ENCODE measurements at regions not wholly inside any gene's neighbourhood (a gene's known extent, or its start where the extent isn't known, plus 50 kb on each side); places are given as distances from the start of the nearest gene placed in this dataset.

GRCh38 chr1:56375326-56375804, 204.0 kb downstream of the PLPP3 start:
- Histone ChIP-seq H3K4me1 (ENCODE audit: low read length) (no peaks in the 10 kb centered on the region), H3K9me3 (ENCODE audit: insufficient read depth, low read length) (no peaks in the 10 kb centered on the region), H3K4me2 (ENCODE audit: low read length) (no peak overlapping the region), H3K9ac (ENCODE audit: low read length) (no peak overlapping the region), H3K79me2 (ENCODE audit: low read length) (no peaks in the 10 kb centered on the region), H3K4me3 (ENCODE audit: low read length) (no peak overlapping the region), H4K20me1 (ENCODE audit: insufficient read depth, low read length) (no peaks in the 10 kb centered on the region), H3K36me3 (replicated peaks; ENCODE audit: low read depth, low read length) (no peaks in the 10 kb centered on the region), H3K27ac (ENCODE audit: low read length) (no peak overlapping the region), H2AFZ (ENCODE audit: low read depth, low read length) (no peak overlapping the region), H3K27me3 (ENCODE audit: low read depth, low read length) (0 out of 2 replicates have a peak, but pooled peaks cover 3% of the 10 kb centered on the region)
- TF ChIP-seq, protein P1, sequence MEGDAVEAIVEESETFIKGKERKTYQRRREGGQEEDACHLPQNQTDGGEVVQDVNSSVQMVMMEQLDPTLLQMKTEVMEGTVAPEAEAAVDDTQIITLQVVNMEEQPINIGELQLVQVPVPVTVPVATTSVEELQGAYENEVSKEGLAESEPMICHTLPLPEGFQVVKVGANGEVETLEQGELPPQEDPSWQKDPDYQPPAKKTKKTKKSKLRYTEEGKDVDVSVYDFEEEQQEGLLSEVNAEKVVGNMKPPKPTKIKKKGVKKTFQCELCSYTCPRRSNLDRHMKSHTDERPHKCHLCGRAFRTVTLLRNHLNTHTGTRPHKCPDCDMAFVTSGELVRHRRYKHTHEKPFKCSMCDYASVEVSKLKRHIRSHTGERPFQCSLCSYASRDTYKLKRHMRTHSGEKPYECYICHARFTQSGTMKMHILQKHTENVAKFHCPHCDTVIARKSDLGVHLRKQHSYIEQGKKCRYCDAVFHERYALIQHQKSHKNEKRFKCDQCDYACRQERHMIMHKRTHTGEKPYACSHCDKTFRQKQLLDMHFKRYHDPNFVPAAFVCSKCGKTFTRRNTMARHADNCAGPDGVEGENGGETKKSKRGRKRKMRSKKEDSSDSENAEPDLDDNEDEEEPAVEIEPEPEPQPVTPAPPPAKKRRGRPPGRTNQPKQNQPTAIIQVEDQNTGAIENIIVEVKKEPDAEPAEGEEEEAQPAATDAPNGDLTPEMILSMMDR (IDR thresholded peaks at IDR 0.05; ENCODE audit: low read depth, low read length) = no peak
- no peak for TF ChIP-seq EZH2phosphoT487 (IDR thresholded peaks at IDR 0.05; ENCODE audit: low read depth)

GRCh38 chr1:56374026-56374974, 205.1 kb downstream of the PLPP3 start:
- TF ChIP-seq EZH2phosphoT487 (IDR thresholded peaks at IDR 0.05; ENCODE audit: low read depth) = no peak
- TF ChIP-seq, protein P1 (IDR thresholded peaks at IDR 0.05; ENCODE audit: low read depth, low read length) = no peak
- Histone ChIP-seq H3K9ac (ENCODE audit: low read length) (no peak overlapping the region), H3K9me3 (ENCODE audit: insufficient read depth, low read length) (no peaks in the 10 kb centered on the region), H3K79me2 (ENCODE audit: low read length) (no peaks in the 10 kb centered on the region), H4K20me1 (ENCODE audit: insufficient read depth, low read length) (no peaks in the 10 kb centered on the region), H3K27me3 (ENCODE audit: low read depth, low read length) (0 out of 2 replicates have a peak, but pooled peaks cover 3% of the 10 kb centered on the region), H3K36me3 (replicated peaks; ENCODE audit: low read depth, low read length) (no peaks in the 10 kb centered on the region), H3K4me1 (ENCODE audit: low read length) (no peaks in the 10 kb centered on the region), H3K27ac (ENCODE audit: low read length) (no peak overlapping the region), H3K4me3 (ENCODE audit: low read length) (no peak overlapping the region), H2AFZ (ENCODE audit: low read depth, low read length) (no peak overlapping the region), H3K4me2 (ENCODE audit: low read length) (no peak overlapping the region)

DNA sequence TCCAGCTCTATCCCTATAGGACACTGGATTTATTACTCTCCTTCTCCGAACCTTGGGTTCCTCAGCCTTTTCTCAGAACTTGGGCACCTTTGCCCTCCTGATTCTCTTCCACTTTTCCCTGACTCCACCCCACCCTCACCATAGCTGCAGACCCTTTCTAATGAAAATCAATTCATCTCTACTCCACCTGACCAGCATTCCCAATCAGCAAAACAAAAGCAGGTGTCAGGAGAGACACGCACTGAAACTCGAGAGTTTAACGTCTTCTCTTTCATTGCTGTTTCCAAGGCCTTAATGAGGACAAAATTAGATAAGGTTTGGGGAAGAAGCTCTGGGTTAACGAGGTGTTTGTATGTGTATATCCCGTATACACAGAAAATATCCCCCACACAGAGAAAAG, 208.8 kb downstream of the PLPP3 start:
- H3K27me3 ChIP-seq (ENCODE audit: low read depth, low read length) = 0 out of 2 replicates have a peak, but pooled peaks cover 3% of the 10 kb centered on the region
- H2AFZ ChIP-seq (ENCODE audit: low read depth, low read length) = no peak overlapping the region
- H3K27ac ChIP-seq (ENCODE audit: low read length) = no peak overlapping the region
- H3K9ac ChIP-seq (ENCODE audit: low read length) = no peak overlapping the region
- no peaks in the 10 kb centered on the region for H4K20me1 ChIP-seq (ENCODE audit: insufficient read depth, low read length)
- H3K36me3 ChIP-seq (replicated peaks; ENCODE audit: low read depth, low read length) = no peaks in the 10 kb centered on the region
- H3K9me3 ChIP-seq (ENCODE audit: insufficient read depth, low read length) = no peaks in the 10 kb centered on the region
- no peaks in the 10 kb centered on the region for H3K4me1 ChIP-seq (ENCODE audit: low read length)
- H3K4me2 ChIP-seq (ENCODE audit: low read length) = no peak overlapping the region
- H3K79me2 ChIP-seq (ENCODE audit: low read length) = no peaks in the 10 kb centered on the region
- TF ChIP-seq, protein P1 (IDR thresholded peaks at IDR 0.05; ENCODE audit: low read depth, low read length) = no peak
- no peak for TF ChIP-seq EZH2phosphoT487 (IDR thresholded peaks at IDR 0.05; ENCODE audit: low read depth)
- no peak overlapping the region for H3K4me3 ChIP-seq (ENCODE audit: low read length)

GRCh38 chr1:56363007-56363770, 216.2 kb downstream of the PLPP3 start:
- H3K4me2 ChIP-seq (ENCODE audit: low read length) = no peak overlapping the region
- H3K79me2 ChIP-seq (ENCODE audit: low read length) = no peaks in the 10 kb centered on the region
- no peaks in the 10 kb centered on the region for H3K4me1 ChIP-seq (ENCODE audit: low read length)
- no peaks in the 10 kb centered on the region for H3K9me3 ChIP-seq (ENCODE audit: insufficient read depth, low read length)
- H3K36me3 ChIP-seq (replicated peaks; ENCODE audit: low read depth, low read length) = no peaks in the 10 kb centered on the region
- TF ChIP-seq EZH2phosphoT487 (IDR thresholded peaks at IDR 0.05; ENCODE audit: low read depth) = no peak
- TF ChIP-seq, protein P1 (IDR thresholded peaks at IDR 0.05; ENCODE audit: low read depth, low read length) = no peak
- no peaks in the 10 kb centered on the region for H3K27me3 ChIP-seq (ENCODE audit: low read depth, low read length)
- H4K20me1 ChIP-seq (ENCODE audit: insufficient read depth, low read length) = no peaks in the 10 kb centered on the region
- no peak overlapping the region for H2AFZ ChIP-seq (ENCODE audit: low read depth, low read length)
- no peak overlapping the region for H3K27ac ChIP-seq (ENCODE audit: low read length)
- no peak overlapping the region for H3K4me3 ChIP-seq (ENCODE audit: low read length)
- H3K9ac ChIP-seq (ENCODE audit: low read length) = no peak overlapping the region

Data from OCI-LY3 (cell line).